Fibroblast of lung (primary cell): ENCODE measurements at regions not wholly inside any gene's neighbourhood (a gene's known extent, or its start where the extent isn't known, plus 50 kb on each side); places are given as distances from the start of the nearest gene placed in this dataset.

Experiments used
- DNase-seq, 2 donors: peaks; one replicate each; pipeline versions ENCODE4 v3.0.0 to v3.0.0-alpha.2; 2010; ENCODE audit warnings: low read depth in 2 of 2
- H2AFZ ChIP-seq: 2 replicates; pipeline ENCODE4 v1.5.1; 2012; ENCODE audit warnings: low read length, control low read depth, inconsistent platforms
- H3K27ac ChIP-seq: 2 replicates; pipeline ENCODE4 v1.5.1; 2011; ENCODE audit warnings: low read length, control low read depth; ENCODE audit not compliant: insufficient read depth
- H3K27me3 ChIP-seq: 2 replicates; pipeline ENCODE4 v1.5.1; 2011; ENCODE audit warnings: mild to moderate bottlenecking, low read length; ENCODE audit not compliant: control insufficient read depth, insufficient read depth
- H3K36me3 ChIP-seq: 2 replicates; pipeline ENCODE4 v1.5.1; 2011; ENCODE audit warnings: low read length; ENCODE audit not compliant: control insufficient read depth, insufficient read depth
- H3K4me1 ChIP-seq: 2 replicates; pipeline ENCODE4 v1.5.1; 2011; ENCODE audit warnings: low read length; ENCODE audit not compliant: control insufficient read depth, insufficient read depth; ENCODE audit errors: extremely low read depth
- H3K4me2 ChIP-seq: 2 replicates; pipeline ENCODE4 v1.5.1; 2011; ENCODE audit warnings: low read length, control low read depth; ENCODE audit not compliant: insufficient read depth; ENCODE audit errors: extremely low read depth
- H3K4me3 ChIP-seq, 4 experiments: fragments of 200-600 bp in 1 of 4; sonication (generic) in 1 of 4; replicated peaks in 1 of 4; 2 replicates each; pipeline ENCODE4 v1.5.1; 2011 to 2016; ENCODE audit warnings: low read length in 4 of 4, low read depth in 3 of 4, mild to moderate bottlenecking in 3 of 4, control low read depth in 2 of 4, inconsistent platforms in 1 of 4, mixed read lengths in 1 of 4; ENCODE audit not compliant: insufficient read depth in 1 of 4; ENCODE audit errors: control extremely low read depth in 1 of 4
- H3K79me2 ChIP-seq: 2 replicates; pipeline ENCODE4 v1.5.1; 2012; ENCODE audit warnings: mild to moderate bottlenecking, low read length, inconsistent platforms; ENCODE audit not compliant: control insufficient read depth, insufficient read depth
- H3K9ac ChIP-seq: 2 replicates; pipeline ENCODE4 v1.5.1; 2011; ENCODE audit warnings: mild to moderate bottlenecking, low read length, control low read depth; ENCODE audit not compliant: insufficient read depth
- H3K9me3 ChIP-seq: 2 replicates; pipeline ENCODE4 v1.5.1; 2012; ENCODE audit warnings: low read depth, low read length; ENCODE audit not compliant: control insufficient read depth, insufficient read depth
- H4K20me1 ChIP-seq: 2 replicates; pipeline ENCODE4 v1.5.1; 2011; ENCODE audit warnings: low read length; ENCODE audit not compliant: control insufficient read depth, insufficient read depth; ENCODE audit errors: extremely low read depth
- CTCF ChIP-seq, 2 donors: IDR thresholded peaks in 1 of 2; conservative IDR thresholded peaks in 1 of 2; 1 replicate in 1 of 2; 2 replicates in 1 of 2; pipeline ENCODE4 v1.5.1; 2011 to 2012; ENCODE audit warnings: low read length in 2 of 2, control low read depth in 1 of 2, inconsistent platforms in 1 of 2, low read depth in 1 of 2, mild to moderate bottlenecking in 1 of 2
- EZH2 ChIP-seq: IDR thresholded peaks from 2 replicates; pipeline ENCODE4 v1.5.1; 2012; ENCODE audit warnings: low read length, control low read depth, mild to moderate bottlenecking; ENCODE audit errors: missing control alignments

DNA sequence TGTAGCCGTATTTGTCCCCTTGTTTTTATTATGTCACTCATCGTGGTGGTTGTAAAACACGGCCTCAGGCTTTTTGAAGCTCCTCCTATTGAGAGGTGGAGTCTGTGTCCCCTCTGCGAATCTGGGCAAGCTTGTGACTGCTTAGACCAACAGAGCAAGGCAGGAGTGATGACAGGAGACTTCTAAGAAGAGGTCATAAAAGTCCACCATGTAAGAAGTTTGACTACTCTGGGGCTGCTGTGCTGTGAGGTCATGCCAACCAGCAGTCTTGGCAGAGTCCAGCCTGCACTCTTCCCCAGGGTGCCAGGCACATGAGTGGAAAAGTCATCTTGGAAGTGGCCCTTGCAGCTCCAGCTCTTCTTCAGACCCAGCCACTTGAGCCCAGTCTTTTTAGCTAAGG is 83.8 kb upstream of the SPTBN1 start:
- no peak for DNase-seq
- no peak overlapping the region for H3K4me3 ChIP-seq
- H3K27ac ChIP-seq = no peak overlapping the region
- H3K9me3 ChIP-seq = no peaks in the 10 kb centered on the region
- H2AFZ ChIP-seq = no peak overlapping the region
- TF ChIP-seq CTCF (conservative IDR thresholded peaks at IDR 0.05 in 1 of 2, IDR thresholded peaks at IDR 0.05 in 1 of 2; ENCODE audit: low read depth in 1 of 2, low read length in 2 of 2) (no peak), EZH2 (no peak)
- H3K79me2 ChIP-seq = no peaks in the 10 kb centered on the region
- no peaks in the 10 kb centered on the region for H3K36me3 ChIP-seq
- peaks cover 8% of the 10 kb centered on the region for H3K4me1 ChIP-seq
- H4K20me1 ChIP-seq = no peaks in the 10 kb centered on the region
- H3K27me3 ChIP-seq = no peaks in the 10 kb centered on the region
- H3K4me2 ChIP-seq = no peak overlapping the region
- no peak overlapping the region for H3K9ac ChIP-seq

- peaks cover 8% of the 10 kb centered on the region for H3K4me1 ChIP-seq
- H3K9ac ChIP-seq = no peak overlapping the region
- no peaks in the 10 kb centered on the region for H3K9me3 ChIP-seq
- H3K27ac ChIP-seq = no peak overlapping the region
- H2AFZ ChIP-seq = no peak overlapping the region
- no peaks in the 10 kb centered on the region for H3K36me3 ChIP-seq
- DNase-seq = no peak
- no peaks in the 10 kb centered on the region for H3K79me2 ChIP-seq
- no peaks in the 10 kb centered on the region for H4K20me1 ChIP-seq
- H3K4me3 ChIP-seq = no peak overlapping the region
- no peaks in the 10 kb centered on the region for H3K27me3 ChIP-seq
- H3K4me2 ChIP-seq = no peak overlapping the region
- TF ChIP-seq EZH2 = no peak
- TF ChIP-seq CTCF (conservative IDR thresholded peaks at IDR 0.05 in 1 of 2, IDR thresholded peaks at IDR 0.05 in 1 of 2; ENCODE audit: low read depth in 1 of 2, low read length in 2 of 2) = no peak
These were observed 82.3 kb upstream of the SPTBN1 start for GRCh38 chr2:54373855-54374254.

GRCh38 chr2:54374591-54375364 is 81.3 kb upstream of the SPTBN1 start:
- H3K4me3 ChIP-seq = no peak overlapping the region
- H3K9me3 ChIP-seq = no peaks in the 10 kb centered on the region
- peaks cover 8% of the 10 kb centered on the region for H3K4me1 ChIP-seq
- H3K4me2 ChIP-seq = no peak overlapping the region
- no peak overlapping the region for H3K9ac ChIP-seq
- no peaks in the 10 kb centered on the region for H3K79me2 ChIP-seq
- TF ChIP-seq CTCF (conservative IDR thresholded peaks at IDR 0.05 in 1 of 2, IDR thresholded peaks at IDR 0.05 in 1 of 2; ENCODE audit: low read depth in 1 of 2, low read length in 2 of 2) (no peak), EZH2 (no peak)
- no peak overlapping the region for H2AFZ ChIP-seq
- H4K20me1 ChIP-seq = no peaks in the 10 kb centered on the region
- H3K27me3 ChIP-seq = no peaks in the 10 kb centered on the region
- H3K36me3 ChIP-seq = no peaks in the 10 kb centered on the region
- H3K27ac ChIP-seq = no peak overlapping the region
- no peak for DNase-seq
